Muscle of back (tissue), 3 donors: ENCODE measurements at regions not wholly inside any gene's neighbourhood (a gene's known extent, or its start where the extent isn't known, plus 50 kb on each side); places are given as distances from the start of the nearest gene placed in this dataset.
"Not testable (repeated sequence)": the region's sequence is repeated elsewhere in the genome, so short reads cannot be mapped to it uniquely, and the experiment has no call there.

Source experiments
- DNase-seq, 3 donors: peaks; one replicate each; pipeline versions ENCODE4 v3.0.0 to v3.0.0-alpha.2; 2013

DNA sequence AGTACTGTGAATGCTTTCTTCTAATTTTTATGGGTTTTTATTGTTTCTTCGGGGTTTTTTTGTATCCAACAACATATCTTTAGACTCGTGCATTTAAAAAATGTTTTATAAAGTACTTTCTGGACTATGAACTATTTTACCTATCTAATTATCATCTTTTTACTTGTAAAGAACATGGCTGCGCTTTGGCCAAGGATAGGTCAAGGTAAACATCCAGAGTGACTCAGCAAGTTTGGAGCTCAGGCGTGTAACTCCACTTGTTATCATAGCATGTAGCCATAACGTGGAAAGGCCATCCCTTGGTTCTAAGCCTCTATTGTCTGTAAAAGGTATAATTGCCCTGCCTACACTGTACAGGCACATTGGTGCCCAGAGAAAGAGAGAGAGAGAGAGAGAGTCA lies 818.0 kb upstream of the GOT2 start:
- no peak for DNase-seq

GRCh38 chr16:59545721-59546120 lies 811.6 kb upstream of the GOT2 start:
- no peak for DNase-seq

DNA sequence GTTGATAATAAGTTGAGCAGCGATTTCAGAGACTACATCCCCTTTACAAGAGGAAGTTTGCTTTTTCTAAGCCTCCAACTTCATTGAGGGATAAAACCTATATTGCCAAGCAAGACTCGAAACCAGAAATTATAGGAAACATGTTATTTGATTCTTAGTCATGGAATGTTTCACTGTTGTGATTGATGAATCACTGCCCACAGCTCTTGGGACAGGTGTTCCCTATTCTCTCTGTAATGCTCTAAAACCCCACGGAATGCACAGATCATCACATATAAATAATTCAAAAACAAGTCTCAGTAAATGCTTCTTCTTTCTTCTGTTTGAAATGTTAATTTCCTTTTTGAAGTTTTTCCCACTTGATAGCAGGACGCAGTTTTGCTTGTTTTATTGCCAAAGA lies 809.5 kb upstream of the GOT2 start:
- peak in 1 of 3 donors; percentile 62 for DNase-seq

- no peak for DNase-seq
These were observed 806.5 kb upstream of the GOT2 start for GRCh38 chr16:59540621-59541020.

GRCh38 chr16:59535298-59535697 lies 801.2 kb upstream of the GOT2 start:
- DNase-seq = no peak

DNA sequence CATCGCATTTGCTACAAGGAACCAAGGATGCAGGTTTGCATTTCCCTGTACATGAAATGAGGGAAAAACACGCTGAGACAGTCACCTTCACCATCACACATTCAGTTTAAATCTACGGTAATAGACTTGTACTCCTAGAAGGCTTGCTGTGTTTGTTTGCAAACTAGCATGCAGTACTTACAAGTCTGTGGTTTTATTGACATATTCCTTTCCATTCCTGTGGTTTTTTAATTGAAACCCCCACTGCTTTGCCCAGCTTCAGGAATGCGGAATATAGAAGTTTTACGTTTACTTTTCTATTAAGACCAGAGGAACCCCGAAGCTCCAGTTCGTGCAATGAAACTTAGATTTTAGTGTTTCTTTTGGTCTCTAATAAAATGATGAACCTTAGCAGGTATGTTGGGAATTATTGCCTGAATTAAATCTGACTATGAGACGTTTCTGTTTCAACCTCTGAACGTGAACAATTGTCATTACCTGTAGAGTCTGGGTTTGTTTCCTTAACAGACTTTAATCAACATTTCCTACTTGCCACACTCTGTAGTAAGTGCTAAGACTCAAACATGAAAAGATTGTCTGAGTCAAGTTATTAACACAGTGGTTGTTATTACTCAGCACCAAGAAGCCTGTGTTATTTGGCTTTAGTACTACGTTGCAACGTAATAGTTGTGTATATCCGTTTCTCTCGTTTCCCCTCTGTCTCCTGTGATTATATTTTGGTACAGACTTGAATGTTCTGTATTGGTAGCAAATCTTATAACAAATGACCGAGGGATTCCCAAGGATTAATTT lies 793.3 kb upstream of the GOT2 start:
- DNase-seq = peak in 1 of 3 donors; percentile 68

GRCh38 chr16:59522826-59523225 lies 788.7 kb upstream of the GOT2 start:
- peak in 2 of 3 donors; percentile 1 to 11 for DNase-seq

DNA sequence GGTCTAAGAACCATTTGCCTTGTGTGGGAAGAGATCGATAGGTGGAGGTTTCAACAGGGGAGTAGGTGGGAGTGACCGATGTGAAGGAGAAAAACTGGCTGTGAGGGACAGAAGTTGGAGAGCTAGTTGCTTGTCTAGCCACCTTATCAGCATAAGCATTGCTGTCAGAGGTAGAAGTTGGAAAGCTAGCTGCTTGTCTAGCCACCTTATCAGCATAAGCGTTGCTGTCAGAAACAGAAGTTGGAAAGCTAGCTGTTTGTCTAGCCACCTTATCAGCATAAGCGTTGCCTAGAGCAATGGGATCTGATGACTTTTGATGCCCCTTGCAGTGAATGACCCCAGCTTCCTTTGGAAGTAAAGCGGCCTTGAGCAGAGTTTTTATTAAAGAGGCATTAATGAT lies 784.6 kb upstream of the GOT2 start:
- not testable (repeated sequence) for DNase-seq

DNA sequence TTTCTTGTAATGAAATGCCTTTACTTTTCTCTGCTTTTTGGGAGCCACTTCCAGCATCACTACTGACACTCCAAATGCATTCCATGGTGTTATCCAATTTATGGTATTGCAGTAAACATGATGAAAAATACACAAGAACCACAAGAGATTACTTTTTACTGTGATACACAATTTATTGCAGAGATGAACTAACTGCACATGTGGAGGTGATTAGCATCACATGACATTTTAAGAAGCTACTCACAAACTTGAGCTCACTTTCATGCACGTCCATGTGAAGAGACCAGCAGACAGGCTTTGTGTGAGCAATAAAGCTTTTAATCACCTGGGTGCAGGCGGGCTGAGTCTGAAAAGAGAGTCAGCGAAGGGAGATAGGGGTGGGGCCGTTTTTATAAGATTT lies 780.5 kb upstream of the GOT2 start:
- no peak for DNase-seq

- DNase-seq = no peak
These were observed 775.9 kb upstream of the GOT2 start for GRCh38 chr16:59510008-59510424.

DNA sequence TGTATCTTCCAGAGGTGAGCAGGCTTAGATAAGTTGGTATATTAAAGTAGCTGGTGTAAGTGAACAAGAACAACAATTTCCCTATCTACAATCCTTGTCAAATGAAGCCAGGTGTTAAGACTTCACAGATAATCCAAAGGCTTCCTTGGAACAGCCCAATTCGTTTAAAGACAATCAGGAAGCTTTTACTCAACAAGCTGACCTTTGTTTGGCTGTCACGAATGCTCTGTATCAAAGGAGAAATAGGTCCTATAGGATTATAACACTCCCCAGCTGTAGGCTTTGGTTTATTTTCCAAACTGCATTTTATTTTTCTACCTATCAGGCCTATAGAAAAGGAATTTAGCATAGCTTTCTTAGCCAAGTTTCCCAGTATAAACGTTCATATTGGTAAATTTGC lies 766.5 kb upstream of the GOT2 start:
- DNase-seq = no peak

DNA sequence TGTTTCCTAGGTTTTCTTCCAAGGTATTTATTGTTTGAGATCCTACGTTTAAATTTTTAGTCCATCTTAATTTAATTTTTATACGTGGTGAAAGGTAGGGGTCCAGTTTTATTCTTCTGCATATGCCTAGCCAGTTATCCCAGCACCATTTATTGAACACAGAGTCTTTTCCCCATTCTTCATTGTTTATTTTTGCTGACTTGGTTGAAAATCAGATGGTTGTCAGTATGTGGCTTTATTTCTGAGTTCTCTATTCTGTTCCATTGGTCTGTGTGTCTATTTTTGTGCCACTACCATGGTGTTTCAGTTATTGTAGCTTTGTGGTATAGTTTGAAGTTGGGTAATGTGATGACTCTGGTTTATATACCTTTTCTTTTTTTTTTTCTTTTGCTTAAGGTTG lies 753.0 kb upstream of the GOT2 start:
- DNase-seq = no peak

DNA sequence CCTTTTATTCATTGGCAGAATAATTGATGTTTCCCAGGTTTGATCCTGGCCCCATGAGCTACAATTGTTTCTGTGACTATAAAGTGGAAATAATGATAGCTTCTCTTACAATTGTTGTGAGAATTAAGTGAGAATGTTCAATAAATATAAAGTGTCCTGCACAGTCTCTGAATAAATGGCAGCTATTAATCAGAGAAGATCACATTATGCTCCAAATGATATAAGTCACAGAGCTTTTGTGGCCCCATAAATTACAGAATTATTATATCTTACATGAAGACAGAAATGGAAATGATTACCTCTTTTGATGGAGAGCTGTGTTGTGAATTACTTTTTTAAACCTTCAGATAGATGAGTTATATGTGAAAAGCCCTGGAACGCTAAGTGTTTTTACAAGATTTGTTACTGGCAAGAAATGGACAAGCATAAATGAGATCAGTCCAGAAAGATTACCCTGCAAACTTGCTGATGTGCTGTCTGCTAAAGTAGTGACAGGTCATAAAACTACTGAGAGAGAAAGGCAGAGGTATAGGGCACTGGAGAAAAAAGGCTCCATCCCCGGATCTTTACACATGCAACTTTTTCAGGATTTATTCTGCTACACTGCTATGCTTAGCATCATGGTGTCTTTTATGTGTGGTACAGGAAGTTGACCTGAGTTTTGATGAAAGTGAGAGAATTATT lies 750.9 kb upstream of the GOT2 start:
- no peak for DNase-seq

GRCh38 chr16:59478838-59479237 lies 744.7 kb upstream of the GOT2 start:
- no peak for DNase-seq

DNA sequence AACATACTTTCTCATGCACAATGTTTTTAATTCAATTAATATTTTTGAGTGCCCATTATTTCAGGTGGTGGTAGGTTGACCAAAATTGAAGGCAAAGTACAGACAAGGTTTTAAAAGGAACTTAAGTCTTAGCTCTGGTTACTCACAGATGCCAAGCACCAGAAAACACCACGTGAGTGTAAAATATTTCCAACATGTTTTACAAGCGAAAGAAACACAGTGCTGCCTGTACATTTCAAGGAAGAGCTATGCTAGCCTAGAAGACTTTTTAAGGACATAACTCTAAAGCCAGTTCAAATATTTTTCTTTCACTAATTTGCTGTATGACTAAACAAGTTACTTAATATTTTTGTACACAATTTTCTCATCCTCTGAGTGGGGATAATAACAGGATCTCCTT lies 736.4 kb upstream of the GOT2 start:
- DNase-seq = no peak

- DNase-seq = no peak
These were observed 735.1 kb upstream of the GOT2 start for GRCh38 chr16:59469266-59469665.

DNA sequence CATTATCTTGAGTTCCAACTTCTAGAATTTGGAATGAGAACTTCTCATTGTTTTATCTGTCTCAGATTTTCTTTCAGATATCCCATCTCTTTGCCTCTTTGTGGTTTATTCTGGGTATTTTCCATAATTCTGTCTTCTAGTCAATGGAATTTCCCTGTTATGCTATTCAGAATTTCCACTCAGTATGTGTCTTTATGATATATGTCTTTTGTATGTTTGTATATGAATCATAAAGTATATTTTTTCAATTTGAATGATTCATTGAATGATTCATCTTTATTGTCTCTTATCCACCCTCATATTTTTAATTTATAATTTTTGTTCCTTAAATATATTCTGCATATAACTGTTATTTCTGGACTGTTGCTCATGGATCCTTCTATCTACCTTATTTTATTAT lies 729.7 kb upstream of the GOT2 start:
- DNase-seq = peak in 1 of 3 donors; percentile 22

- DNase-seq = peak in 1 of 3 donors; percentile 5
These were observed 725.7 kb upstream of the GOT2 start for GRCh38 chr16:59459806-59460205.

DNA sequence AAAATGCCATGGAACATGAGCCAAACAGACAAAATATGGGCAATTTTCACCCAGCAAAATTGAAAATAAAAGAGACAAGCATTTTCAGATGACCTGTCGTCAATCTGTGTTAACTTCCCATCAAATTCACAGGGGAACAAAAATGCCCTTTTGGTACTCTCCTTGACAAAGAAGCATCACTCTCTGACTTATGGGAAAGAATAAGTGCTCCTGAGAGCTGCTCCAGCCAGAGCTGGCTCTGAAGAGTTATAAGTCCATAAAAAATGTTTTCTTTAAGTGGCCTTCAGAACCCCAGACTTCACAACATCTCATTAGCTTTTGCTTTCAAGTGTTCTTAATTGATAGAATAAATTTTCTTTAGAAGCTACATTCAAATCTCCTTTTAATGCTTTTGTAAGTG lies 721.4 kb upstream of the GOT2 start:
- no peak for DNase-seq

DNA sequence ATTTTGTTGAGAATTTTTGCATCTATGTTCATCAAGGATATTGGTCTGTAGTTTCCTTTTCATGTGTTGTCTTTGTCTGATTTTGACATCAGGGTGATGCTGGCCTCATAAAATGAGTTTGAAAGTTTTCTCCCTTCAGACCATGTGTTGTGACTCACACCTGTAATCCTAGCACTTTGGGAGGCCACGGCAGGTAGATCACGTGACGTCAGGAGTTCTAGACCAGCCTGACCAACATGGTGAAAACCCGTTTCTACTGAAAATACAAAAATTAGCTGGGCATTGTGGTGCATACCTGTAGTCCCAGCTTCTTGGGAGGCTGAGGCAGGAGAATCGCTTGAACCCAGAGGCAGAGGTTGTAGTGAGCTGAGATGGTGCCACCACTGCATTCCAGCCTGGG lies 716.4 kb upstream of the GOT2 start:
- not testable (repeated sequence) for DNase-seq

- no peak for DNase-seq
These were observed 706.4 kb upstream of the GOT2 start for GRCh38 chr16:59440502-59440901.

- DNase-seq = peak in 2 of 3 donors; percentile 10 to 24
These were observed 698.8 kb upstream of the GOT2 start for GRCh38 chr16:59432896-59433295.

GRCh38 chr16:59432276-59432675 lies 698.2 kb upstream of the GOT2 start:
- no peak for DNase-seq
